Caco-2 (cell line): ENCODE measurements at regions not wholly inside any gene's neighbourhood (a gene's known extent, or its start where the extent isn't known, plus 50 kb on each side); places are given as distances from the start of the nearest gene placed in this dataset.

Experiments used
- BruUV-seq: library from RNA; stranded (reverse); fragments of 400-500 nt; replicated peaks from 2 replicates; lab custom pipeline; 2021; lab: Mats Ljungman, UMichigan
- CTCF ChIA-PET: fragments of 300-600 bp; sonication (Branson Sonifier 250); formaldehyde crosslinking; loops from one replicate; lab custom pipeline; 2022; ENCODE audit warnings: antibody characterized with exemption; lab: Charles Lee
- POLR2A ChIA-PET: fragments of 300-600 bp; sonication (Branson Sonifier 250); formaldehyde crosslinking; loops from one replicate; lab custom pipeline; 2022; ENCODE audit warnings: antibody characterized with exemption; lab: Charles Lee
- DNase-seq, 2 experiments: peaks; one replicate each; pipeline versions ENCODE4 v3.0.0 to v3.0.0-alpha.2; 2020 to 2022
- H3K27me3 ChIP-seq: replicated peaks from 2 replicates; pipeline ENCODE4 v1.6.0; 2011; ENCODE audit warnings: low read length; ENCODE audit not compliant: control insufficient read depth, insufficient read depth
- H3K36me3 ChIP-seq: 2 replicates; pipeline ENCODE4 v1.5.1; 2011; ENCODE audit warnings: low read length; ENCODE audit not compliant: control insufficient read depth, insufficient read depth
- H3K4me1 ChIP-seq: fragments of 250-450 bp; sonication (Bioruptor Pico); 2 replicates; pipeline ENCODE4 v1.5.1; 2020; ENCODE audit warnings: mild to moderate bottlenecking
- H3K4me3 ChIP-seq: 2 replicates; pipeline ENCODE4 v1.5.1; 2011; ENCODE audit warnings: low read depth, mild to moderate bottlenecking, control low read depth, low read length
- H3K9me3 ChIP-seq: fragments of 250-450 bp; sonication (Bioruptor Pico); 2 replicates; pipeline ENCODE4 v1.5.1; 2020; ENCODE audit warnings: mild to moderate bottlenecking, moderate library complexity
- H3K27ac Mint-ChIP-seq: one replicate; pipeline ENCODE4 v1.8.0; 2022; ENCODE audit warnings: mixed read lengths; ENCODE audit not compliant: unreplicated experiment
- H3K27me3 Mint-ChIP-seq: one replicate; pipeline ENCODE4 v1.8.0; 2022; ENCODE audit warnings: mixed read lengths; ENCODE audit not compliant: insufficient read depth, unreplicated experiment
- H3K36me3 Mint-ChIP-seq: one replicate; pipeline ENCODE4 v1.8.0; 2022; ENCODE audit warnings: mild to moderate bottlenecking, mixed read lengths; ENCODE audit not compliant: insufficient read depth, unreplicated experiment
- H3K4me1 Mint-ChIP-seq: one replicate; pipeline ENCODE4 v1.8.0; 2022; ENCODE audit warnings: low read depth, mixed read lengths; ENCODE audit not compliant: unreplicated experiment
- H3K4me3 Mint-ChIP-seq: one replicate; pipeline ENCODE4 v1.8.0; 2022; ENCODE audit warnings: mild to moderate bottlenecking, moderate library complexity, mixed read lengths; ENCODE audit not compliant: unreplicated experiment
- H3K9me3 Mint-ChIP-seq: one replicate; pipeline ENCODE4 v1.8.0; 2022; ENCODE audit warnings: mixed read lengths; ENCODE audit not compliant: unreplicated experiment
- intact Hi-C: fragments of 100-400 bp; cut with micrococcal nuclease; formaldehyde crosslinking; loops from one replicate; pipeline ENCODE4 v1.10.0; 2022; ENCODE audit not compliant: unreplicated experiment
- TF ChIP-seq, protein P1 (sequence below), 2 experiments: fragments of 200-600 bp in 1 of 2; IDR thresholded peaks; 1 replicate in 1 of 2; 2 replicates in 1 of 2; pipeline versions ENCODE4 v1.5.1 to v1.8.0; 2011 to 2022; ENCODE audit warnings: antibody characterized with exemption in 1 of 2, control low read depth in 1 of 2, inconsistent platforms in 1 of 2, low read depth in 1 of 2, low read length in 1 of 2, mild to moderate bottlenecking in 1 of 2, moderate library complexity in 1 of 2; ENCODE audit not compliant: insufficient read depth in 1 of 2, severe bottlenecking in 1 of 2, unreplicated experiment in 1 of 2

DNA sequence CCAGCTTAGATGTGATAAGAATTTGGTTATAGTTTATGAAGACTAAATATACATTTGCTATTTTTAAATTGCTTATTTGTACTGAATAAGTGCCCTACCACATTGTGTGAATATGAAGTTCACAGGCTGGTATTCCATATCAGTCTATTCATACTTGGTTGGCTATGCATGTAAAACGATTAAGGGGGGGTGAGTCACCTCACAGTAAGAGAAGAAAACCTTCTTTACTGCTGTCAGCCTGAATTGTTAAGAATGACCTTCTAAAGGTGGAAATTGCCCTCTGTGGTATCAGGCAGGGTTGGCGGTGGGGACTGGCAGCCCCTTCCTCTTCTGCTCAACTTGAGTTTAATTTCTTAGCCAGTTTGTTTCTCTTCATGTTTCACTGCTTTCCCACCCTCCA lies 127.0 kb upstream of the RPS23 start:
- Mint-ChIP-seq H3K4me1 (no peaks in the 10 kb centered on the region), H3K36me3 (no peaks in the 10 kb centered on the region), H3K4me3 (no peak overlapping the region), H3K27me3 (no peaks in the 10 kb centered on the region), H3K9me3 (peaks cover 13% of the 10 kb centered on the region), H3K27ac (no peak overlapping the region)
- ChIA-PET CTCF (no interaction called here), POLR2A (no interaction called here)
- TF ChIP-seq, protein P1, sequence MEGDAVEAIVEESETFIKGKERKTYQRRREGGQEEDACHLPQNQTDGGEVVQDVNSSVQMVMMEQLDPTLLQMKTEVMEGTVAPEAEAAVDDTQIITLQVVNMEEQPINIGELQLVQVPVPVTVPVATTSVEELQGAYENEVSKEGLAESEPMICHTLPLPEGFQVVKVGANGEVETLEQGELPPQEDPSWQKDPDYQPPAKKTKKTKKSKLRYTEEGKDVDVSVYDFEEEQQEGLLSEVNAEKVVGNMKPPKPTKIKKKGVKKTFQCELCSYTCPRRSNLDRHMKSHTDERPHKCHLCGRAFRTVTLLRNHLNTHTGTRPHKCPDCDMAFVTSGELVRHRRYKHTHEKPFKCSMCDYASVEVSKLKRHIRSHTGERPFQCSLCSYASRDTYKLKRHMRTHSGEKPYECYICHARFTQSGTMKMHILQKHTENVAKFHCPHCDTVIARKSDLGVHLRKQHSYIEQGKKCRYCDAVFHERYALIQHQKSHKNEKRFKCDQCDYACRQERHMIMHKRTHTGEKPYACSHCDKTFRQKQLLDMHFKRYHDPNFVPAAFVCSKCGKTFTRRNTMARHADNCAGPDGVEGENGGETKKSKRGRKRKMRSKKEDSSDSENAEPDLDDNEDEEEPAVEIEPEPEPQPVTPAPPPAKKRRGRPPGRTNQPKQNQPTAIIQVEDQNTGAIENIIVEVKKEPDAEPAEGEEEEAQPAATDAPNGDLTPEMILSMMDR (IDR thresholded peaks at IDR 0.05; ENCODE audit: insufficient read depth in 1 of 2, low read depth in 1 of 2, low read length in 1 of 2, severe bottlenecking in 1 of 2, unreplicated experiment in 1 of 2): no peak
- no peak for DNase-seq
- intact Hi-C loops: no loop called here
- Histone ChIP-seq H3K9me3 (peaks cover 16% of the 10 kb centered on the region), H3K36me3 (no peaks in the 10 kb centered on the region), H3K27me3 (no peaks in the 10 kb centered on the region), H3K4me1 (no peaks in the 10 kb centered on the region), H3K4me3 (no peak overlapping the region)
- BruUV-seq: no TSS peak

DNA sequence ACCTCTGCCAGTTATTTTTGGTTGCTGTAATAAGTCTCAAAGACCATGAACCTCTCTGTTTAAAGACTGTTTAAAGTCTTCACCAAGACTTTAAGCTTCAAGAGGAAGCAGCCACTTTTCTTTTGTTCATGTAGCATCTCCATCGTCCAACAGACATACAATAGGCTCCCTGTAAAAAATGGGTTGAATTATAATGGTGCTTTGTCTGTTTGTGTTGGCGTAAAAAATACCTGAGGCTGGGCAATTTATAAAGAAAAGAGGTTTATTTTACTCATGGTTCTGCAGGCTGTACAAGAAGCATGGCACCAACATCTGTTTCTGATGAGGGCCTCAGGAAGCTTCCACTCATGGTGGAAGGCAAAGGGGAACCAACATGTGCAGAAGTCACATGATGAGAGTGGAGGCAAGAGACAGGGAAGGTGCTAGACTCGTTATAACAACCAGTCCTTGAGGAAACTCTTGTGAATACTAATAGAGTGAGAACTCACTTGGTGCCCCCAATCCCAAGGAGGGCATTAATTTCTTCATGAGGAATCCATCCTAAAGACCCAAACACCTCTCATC lies 126.3 kb upstream of the RPS23 start:
- Histone ChIP-seq H3K4me3 (no peak overlapping the region), H3K27me3 (no peaks in the 10 kb centered on the region), H3K36me3 (no peaks in the 10 kb centered on the region), H3K9me3 (peaks cover 16% of the 10 kb centered on the region), H3K4me1 (no peaks in the 10 kb centered on the region)
- TF ChIP-seq, protein P1 (IDR thresholded peaks at IDR 0.05; ENCODE audit: insufficient read depth in 1 of 2, low read depth in 1 of 2, low read length in 1 of 2, severe bottlenecking in 1 of 2, unreplicated experiment in 1 of 2): no peak
- Mint-ChIP-seq H3K36me3 (no peaks in the 10 kb centered on the region), H3K27me3 (no peaks in the 10 kb centered on the region), H3K4me3 (no peak overlapping the region), H3K27ac (no peak overlapping the region), H3K9me3 (peaks cover 13% of the 10 kb centered on the region), H3K4me1 (no peaks in the 10 kb centered on the region)
- POLR2A ChIA-PET: no interaction called here
- CTCF ChIA-PET: no interaction called here
- BruUV-seq: no TSS peak
- no peak for DNase-seq
- intact Hi-C loops: no loop called here

GRCh38 chr5:82403724-82404123 lies 125.6 kb upstream of the RPS23 start:
- TF ChIP-seq, protein P1 (IDR thresholded peaks at IDR 0.05; ENCODE audit: insufficient read depth in 1 of 2, low read depth in 1 of 2, low read length in 1 of 2, severe bottlenecking in 1 of 2, unreplicated experiment in 1 of 2): no peak
- H3K27ac Mint-ChIP-seq: no peak overlapping the region
- H3K9me3 ChIP-seq: peaks cover 16% of the 10 kb centered on the region
- no peaks in the 10 kb centered on the region for H3K27me3 Mint-ChIP-seq
- ChIA-PET CTCF (no interaction called here), POLR2A (no interaction called here)
- H3K4me3 ChIP-seq: no peak overlapping the region
- no peaks in the 10 kb centered on the region for H3K27me3 ChIP-seq
- H3K4me1 ChIP-seq: no peaks in the 10 kb centered on the region
- DNase-seq: no peak
- H3K36me3 Mint-ChIP-seq: no peaks in the 10 kb centered on the region
- BruUV-seq: no TSS peak
- no peak overlapping the region for H3K4me3 Mint-ChIP-seq
- peaks cover 13% of the 10 kb centered on the region for H3K9me3 Mint-ChIP-seq
- no peaks in the 10 kb centered on the region for H3K36me3 ChIP-seq
- no peaks in the 10 kb centered on the region for H3K4me1 Mint-ChIP-seq
- intact Hi-C loops: no loop called here
